ENCODE measurements at regions not wholly inside any gene's neighbourhood (a gene's known extent, or its start where the extent isn't known, plus 50 kb on each side); places are given as distances from the start of the nearest gene placed in this dataset.

DNA sequence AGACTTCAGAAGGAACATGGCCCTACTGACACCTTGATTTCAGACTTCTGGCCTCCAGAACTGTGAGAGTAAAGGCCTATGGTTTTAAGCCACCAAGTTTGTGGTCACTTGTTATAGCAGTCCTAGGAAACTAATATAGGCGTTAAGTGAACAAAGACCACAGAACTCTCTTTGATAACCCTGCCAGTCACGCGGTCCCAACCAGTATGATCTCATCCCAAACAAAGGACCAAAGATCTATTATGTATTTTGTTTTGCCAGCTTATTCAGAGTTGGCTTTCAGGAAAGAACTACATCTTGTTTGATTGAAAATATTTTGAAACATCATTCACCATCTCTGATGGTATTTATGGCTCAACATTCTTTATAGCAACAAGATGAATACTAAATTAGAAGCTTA lies 294.4 kb upstream of the SLCO3A1 start:
- DNase-seq (ENCODE audit: low read depth): no peak

DNA sequence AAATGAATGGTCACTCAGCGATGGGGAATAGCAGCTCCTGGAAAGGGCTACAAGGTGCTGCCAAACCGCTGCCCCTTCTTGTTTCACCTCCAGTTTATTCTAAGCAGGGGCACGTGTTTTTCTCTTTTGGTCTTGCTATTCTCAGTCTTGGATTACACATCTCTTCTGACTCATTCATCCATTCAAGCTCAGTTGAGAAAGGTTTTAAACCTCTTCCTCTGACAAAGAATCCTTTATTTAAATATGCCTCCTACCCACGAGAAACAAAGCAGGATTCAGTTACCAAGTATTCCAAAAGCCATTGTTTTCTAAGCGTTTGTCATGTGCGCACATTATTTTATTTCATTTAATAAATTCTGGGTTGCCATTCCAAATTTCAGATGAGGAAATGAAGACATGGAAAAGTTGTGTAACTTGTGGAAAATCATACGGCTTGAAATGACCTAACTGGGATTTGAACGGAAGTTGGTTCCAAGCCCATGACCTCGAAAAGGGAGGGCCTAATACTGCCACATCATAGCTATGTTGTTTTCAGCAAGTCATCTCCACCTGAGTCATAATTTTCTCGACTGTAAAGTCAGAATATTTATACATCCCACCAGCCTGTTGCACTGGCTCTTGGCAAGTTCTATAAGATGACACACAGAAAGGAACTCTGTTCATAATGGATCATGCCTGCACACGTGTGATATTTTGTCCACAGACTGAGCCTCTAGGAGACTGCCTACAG lies 292.0 kb upstream of the SLCO3A1 start:
- DNase-seq (ENCODE audit: low read depth): peak; percentile 55

DNA sequence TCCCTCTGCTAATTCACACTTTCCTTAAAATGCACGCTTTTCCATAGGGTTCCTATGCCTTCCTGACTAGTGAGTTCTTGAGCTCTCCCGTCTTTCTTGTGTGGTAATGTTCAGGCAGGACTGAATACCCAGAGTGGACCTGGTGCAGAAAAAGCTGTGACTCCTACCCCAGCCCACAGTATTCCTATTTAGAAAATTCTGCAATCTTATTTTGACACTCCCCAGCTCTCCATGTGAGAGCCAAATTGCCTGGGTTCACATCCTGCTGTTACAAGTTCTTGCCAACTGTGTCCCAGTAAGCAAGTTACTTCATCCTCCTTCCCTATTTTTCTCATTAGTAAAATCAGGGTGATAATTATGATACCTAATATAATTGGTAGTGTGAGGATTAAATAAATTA lies 290.8 kb upstream of the SLCO3A1 start:
- no peak for DNase-seq (ENCODE audit: low read depth)

DNA sequence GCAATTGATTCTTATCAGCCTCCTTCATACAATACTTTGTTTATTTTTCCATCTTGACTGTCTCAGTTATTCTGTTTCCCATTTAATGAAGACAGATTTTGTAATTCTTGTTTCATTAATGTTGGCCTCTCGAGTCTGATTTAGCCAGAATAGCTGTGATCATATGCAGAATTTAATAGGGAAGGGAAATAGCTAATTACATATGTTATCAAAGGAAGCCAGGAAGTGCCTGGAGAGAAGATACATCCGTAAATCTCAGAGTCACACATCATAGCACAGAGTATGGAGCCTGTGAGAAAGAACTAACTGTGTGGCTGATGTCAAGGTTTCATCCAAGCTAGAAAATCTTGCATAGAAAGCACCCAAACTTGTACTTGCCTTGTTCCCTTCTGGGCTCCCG lies 288.9 kb upstream of the SLCO3A1 start:
- no peak for DNase-seq (ENCODE audit: low read depth)

DNA sequence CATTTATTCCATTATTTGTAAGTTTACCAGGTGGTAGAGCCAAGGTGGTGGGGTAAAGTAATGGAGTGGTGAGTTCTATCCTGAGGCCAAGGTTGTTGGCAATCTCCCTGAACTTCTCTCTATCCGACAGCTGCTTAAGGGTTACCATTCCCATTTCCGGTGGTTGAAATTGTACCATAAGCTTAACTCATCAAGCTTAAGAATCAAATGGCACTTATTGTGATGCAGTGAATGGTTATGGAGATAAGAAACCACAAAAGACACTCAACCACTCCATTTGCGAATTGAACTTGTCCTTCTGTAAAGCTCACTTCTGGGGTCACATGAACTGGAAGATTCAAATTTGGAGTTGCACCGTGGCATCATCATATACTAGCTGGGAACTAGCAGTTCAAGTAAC lies 287.4 kb upstream of the SLCO3A1 start:
- no peak for DNase-seq (ENCODE audit: low read depth)

DNA sequence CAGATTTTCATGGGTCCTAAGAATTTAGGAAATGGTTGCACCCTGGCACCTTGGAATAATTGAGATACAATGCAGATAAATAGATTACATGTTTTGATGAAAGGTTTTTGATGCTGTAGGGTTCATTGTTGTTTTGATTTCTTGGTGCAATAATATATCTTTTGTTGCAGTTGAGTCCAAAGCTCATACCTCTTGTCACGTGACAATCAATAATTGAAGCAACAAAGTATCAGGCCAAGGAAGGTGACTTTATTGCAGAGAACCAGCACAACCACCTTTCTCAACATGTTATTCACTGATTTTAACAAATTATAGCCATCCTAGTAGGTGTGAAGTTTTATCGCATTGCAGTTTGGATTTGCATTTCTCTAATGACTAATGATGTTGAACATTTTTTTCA lies 285.5 kb upstream of the SLCO3A1 start:
- no peak for DNase-seq (ENCODE audit: low read depth)

DNA sequence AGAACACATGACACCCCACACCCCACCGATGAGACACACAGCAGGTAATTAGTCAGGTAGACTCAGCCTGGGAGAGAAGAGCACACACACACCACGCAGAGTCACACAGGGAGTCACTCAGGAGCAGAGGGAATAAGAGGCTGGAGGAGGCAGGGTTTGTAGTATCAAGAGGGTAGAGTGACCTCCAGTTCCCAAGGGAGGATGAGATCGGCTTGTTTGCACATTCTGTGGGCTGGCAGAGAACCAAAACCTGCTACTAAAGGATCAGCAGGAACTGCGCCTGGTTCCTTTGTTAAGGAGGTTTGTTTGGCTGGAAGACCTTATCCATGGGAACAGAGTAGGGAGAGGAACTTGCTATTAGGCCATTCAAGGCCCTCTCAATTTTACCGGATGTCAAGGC lies 281.4 kb upstream of the SLCO3A1 start:
- DNase-seq (ENCODE audit: low read depth): no peak

DNA sequence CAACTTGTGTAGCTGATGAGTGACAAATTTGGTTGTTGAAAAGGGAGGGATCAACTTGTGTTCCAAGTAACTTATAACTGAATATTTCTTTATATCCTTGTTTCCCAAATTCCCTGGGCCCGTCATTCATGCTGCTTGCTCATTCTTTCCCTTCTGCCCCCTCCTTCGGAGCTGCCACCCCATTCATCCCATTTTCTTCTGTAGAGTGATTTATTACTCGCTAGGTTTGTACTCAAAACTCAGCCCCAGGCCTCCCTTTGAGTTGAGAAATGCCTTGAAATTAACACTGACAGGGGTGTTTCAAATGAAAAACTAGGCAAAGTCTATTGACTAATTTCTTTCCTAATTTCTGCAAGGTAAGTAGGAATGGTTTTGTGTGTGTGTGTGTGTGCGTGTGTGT lies 277.4 kb upstream of the SLCO3A1 start:
- no peak for DNase-seq (ENCODE audit: low read depth)

DNA sequence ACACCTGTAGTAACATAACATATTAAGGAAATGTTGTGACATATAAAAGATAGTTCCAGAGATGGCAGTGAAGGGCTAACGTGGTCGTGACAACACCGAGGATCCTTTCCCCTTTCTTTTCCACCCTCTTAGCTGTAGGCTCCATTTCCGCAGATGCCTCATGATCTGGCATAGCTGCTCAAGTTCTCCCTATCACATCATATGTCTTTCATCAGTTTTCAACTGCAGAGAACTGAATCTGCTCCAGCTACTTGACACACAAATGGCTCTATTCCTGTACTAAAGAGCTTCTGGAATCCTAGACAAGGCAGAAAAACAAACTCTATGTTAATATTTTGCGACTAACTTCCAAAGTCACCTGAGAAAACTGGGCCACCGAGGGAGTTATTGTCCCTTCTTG lies 275.0 kb upstream of the SLCO3A1 start:
- no peak for DNase-seq (ENCODE audit: low read depth)

DNA sequence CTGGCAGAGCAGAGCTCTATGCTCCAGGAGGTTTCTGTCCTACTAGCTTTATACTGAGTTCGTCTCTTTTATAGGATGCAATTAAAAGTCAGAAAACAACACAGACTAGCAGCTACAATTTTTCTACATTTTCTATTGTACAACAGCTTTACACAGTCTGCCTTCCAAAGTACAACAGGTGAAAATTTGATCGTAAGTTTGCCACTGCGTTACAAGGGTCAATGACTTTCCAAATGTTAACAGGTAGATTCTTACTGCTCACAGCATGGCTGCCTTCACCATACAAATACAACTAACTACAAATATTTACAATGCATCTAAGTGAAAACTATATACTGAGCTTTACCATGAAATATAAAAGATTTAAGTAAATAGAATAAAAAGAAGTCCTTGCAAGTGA lies 268.6 kb upstream of the SLCO3A1 start:
- DNase-seq (ENCODE audit: low read depth): no peak

DNA sequence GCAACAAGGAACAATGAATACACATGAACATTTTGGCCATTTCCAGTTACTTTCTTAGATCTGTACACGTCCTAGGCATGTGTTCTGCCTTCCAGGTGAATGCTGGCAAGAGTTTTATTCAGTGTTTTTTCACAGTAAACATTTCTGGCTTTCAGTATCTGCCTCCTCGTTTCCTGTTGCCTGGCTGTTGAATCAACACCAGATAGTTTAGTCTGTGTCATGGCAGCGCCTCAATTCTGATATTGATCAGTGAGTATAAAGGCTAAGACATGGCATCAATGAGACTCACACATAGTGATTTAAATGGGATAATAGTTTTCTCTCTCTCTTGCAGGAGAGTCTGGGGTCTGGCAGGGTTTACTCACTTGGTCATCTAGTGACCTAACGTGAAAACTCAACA lies 266.9 kb upstream of the SLCO3A1 start:
- DNase-seq (ENCODE audit: low read depth): no peak

DNA sequence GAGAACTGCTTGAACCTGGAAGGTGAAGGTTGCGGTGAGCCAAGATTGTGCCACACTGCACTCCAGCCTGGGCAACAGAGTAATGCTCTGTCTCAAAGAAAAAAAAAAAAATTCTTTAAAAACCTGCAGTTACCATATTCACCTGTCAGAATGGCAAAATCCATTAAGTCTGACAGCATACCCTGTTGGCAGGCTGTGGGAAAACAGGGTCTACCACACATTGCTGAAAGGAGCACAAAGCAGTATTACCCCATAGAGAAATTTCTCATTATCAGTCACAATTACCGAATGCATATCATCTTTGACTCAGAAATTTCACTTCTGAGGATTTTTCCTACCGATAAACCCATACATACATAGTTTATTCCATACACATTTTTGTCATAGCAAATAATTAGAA lies 264.1 kb upstream of the SLCO3A1 start:
- DNase-seq (ENCODE audit: low read depth): no peak

DNA sequence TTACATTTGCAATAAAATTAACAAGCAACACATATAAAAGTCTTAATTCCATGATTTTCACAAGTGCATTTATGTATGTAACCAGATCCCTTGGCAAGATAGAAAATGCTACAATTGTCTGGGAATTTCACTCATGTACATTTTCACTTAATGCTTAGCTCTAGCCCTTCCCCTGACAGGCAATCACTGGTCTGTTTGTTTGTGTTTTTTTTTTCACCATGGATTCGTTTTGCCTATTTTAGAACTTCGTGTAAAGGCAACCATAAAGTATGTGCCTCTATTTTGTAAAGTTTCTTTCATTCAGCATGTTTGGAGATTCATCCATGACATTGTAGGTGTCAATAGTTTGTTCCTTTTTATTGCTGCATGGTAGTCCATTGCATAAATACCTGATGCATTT lies 260.9 kb upstream of the SLCO3A1 start:
- DNase-seq (ENCODE audit: low read depth): no peak

DNA sequence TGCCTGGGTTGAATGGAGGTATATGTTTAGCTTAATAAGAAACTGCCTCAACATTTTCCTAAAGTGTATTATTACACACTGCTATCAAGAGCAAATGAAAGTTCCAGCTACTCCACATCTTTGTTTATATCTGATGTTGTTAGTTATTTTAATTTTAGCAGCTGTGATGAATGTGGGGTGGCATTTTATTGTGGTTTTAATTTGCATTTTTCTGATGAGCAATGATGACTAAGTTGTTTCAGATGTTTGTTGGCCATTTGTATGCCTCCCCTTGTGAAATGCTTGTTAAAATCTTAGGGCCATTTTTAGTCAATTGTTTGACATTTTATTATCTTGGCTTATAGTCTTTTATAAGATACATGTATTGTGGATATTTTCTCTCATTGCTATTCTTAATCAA lies 260.4 kb upstream of the SLCO3A1 start:
- peak; percentile 19 for DNase-seq (ENCODE audit: low read depth)

DNA sequence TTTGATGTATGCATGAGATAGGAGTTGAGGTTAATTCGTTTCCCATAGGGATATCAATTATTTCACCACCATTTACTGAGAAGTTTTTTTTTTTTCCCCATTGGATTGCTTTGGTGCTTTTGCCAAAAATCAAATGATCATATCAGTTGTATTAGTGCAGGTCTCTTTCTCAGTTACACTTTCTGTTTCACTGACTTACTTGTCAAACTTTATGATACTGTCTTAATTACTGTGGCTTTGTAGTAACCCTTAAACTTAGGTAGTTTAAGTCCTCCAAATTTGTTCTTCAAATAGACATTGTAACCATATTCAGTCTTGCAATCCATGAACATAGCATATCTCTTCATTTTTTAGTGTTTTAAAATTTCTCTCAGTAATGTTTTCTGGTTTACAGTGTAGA lies 259.9 kb upstream of the SLCO3A1 start:
- no peak for DNase-seq (ENCODE audit: low read depth)

DNA sequence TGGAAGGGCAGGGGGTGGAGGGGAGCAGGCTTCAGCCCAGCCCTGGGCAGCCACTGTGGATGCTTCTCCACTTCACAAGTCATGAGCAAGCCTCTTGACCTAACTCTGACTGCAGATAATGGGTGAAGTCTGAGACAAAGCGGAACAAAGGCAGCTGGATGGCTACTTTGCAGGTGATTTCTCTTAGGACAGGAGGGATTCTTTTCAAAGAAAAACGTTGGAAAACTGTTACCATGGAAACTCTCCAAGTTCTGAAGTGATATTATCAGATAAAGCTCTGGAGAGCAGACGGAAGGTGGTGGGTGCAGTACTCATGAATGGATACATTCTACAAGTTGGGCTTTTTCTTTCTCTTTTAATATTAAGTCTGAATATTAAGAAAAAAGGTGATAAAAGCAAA lies 254.2 kb upstream of the SLCO3A1 start:
- no peak for DNase-seq (ENCODE audit: low read depth)

DNA sequence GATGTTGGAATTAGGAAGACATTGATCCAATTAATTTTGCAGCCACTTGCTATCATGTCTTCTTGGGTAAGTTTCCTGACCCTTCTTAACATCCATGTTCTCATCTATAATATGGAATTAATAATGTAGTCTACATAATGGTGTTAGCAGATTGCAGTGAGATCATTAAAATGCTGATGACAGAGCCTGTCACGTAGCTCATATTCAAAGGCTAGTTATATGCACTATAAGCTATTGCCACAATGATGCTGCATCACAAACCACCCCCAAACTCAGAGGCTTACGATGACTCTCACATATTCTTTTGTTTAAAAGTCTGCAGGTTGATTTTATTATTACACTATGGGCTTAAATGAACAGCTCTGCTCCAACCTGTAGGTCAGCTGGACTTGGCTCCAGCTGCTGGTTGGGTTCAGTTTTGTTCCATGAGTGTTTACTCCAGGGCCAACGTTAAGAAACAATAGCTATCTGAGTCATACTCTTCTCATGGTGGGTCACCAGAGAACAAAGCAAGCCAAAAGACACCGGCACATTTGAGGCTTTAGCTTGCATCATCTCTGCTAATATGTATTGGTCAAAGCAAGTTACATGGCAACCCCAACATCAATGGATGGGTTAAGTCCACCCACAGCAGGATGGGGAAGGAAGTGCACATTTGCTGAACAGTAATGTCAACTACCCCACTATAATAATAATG lies 250.0 kb upstream of the SLCO3A1 start:
- DNase-seq (ENCODE audit: low read depth): no peak

DNA sequence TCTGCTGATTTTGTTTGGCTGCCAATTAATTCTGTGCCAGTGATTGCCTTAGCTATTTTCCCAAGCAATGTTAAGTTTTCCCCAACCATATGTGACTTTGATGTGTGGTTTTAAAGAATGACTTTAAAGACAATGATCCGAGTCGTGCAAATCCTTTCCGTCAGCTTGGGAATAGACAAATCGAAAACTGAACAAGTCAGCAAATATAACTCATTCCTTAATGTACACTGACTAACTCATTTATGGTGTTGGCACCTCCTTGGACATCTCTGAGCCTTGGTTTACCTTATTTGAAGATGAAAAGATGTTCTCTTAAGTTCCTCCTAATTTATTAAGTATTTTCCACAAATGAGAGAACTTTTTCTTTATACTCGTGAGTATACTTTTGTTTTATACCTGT lies 249.4 kb upstream of the SLCO3A1 start:
- DNase-seq (ENCODE audit: low read depth): no peak

DNA sequence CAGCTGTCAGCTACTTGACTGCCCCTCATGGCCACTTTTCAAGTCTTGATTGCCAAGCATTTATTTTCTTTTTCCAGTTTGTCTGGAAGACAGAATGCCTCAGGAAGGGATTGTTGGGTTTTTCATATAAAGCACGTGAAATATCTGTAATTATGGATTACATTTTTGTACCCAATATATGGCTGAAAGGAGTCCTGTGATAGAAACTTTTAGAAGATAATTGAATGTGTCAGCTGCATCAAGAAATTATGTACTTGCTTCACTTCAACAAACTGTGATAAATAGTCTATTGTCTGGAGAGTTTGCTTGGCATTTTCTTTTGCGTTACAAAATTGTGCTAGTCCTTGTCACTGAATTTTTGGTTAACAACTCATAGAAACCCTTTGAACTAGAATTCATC lies 247.9 kb upstream of the SLCO3A1 start:
- DNase-seq (ENCODE audit: low read depth): no peak

DNA sequence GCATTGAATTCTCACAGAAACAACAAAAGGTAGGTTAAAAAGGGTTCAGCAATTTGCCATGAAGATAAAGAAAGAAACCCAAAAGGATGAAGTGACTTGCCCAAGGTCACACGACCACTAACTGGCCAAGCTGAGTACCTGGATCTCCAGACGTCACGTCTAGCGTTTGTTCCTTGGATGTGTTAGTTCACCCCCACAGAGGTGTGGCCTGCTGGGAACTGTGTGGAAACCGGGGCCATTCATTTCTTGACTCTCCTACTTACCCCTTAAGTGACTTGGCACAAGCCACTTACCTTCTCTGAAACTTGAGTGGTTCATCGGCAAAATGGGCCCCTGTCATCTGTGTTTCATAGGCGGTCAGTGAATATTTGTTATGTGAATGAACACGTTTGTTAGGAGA lies 244.3 kb upstream of the SLCO3A1 start:
- no peak for DNase-seq (ENCODE audit: low read depth)

DNA sequence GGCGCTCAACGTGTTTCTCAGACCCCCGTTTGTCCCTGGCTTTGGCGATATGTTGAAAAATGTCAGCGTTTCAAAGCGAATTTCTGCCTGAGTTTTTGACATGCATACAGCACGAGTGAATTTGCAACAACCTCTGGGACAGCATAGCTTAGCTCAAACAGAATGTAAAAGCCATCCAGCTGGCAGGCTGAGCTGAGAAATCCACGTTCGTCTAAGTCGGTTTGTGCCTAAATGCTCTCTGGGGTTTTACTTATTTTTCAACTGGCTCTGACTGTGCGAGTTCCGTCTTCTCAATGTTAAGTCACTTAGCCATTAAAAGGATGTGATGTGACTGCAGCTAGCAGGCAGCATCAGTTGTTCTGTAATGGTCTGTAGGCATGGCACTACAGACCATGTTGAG lies 243.5 kb upstream of the SLCO3A1 start:
- DNase-seq (ENCODE audit: low read depth): no peak

DNA sequence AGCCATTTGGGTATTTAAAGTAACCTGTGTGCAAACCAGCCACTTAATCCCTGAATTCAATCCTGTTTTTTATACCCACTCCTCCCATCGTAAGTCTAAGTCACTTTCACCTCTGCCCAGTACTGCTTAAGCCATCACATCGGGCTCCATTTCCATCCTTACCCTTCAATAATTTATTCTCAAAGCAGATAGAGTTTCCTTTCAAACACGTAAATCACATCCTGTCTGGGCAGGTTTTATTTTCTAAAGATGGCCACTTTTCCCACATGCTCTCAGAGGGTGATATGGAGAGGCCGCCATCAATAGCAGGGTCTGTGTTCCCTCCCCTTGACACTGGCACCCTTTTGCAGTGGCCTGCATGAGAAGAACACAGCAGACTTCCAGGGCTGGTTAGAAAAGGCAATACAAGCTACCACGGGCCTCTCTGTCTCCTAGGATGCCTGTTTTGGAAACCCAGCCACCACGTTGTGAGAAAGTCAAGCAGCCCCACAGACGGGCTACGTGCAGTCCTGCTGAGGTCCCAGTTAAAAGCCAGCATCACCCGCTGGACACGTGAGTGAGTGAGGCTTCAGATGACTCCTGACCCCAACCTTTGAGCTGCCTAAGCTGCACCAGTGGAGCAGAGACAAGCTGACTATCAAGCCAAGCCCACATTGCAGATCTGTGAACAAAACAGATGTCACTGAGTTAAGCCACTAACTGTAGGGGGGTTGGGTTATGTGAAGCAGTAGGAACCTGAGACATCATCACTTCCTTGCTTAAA lies 241.8 kb upstream of the SLCO3A1 start:
- DNase-seq (ENCODE audit: low read depth): no peak

DNA sequence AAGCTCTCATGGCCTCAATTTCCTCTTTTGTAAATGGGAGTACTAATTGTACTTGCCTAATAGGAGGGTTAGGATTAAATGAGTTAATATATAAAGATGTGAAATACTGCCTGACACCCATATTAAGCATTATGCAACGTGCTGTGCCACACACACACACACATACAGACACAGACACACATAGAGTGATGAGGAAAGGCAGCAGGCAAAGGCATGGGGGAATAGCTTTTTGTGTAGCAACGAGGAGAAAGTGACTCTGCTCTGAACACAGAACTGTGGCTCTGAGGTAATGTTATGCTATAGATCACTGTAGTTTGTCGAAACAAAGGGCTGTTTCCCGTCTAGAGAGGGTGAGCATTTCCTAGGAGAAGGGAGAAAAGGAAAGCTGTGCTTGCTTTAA lies 233.3 kb upstream of the SLCO3A1 start:
- no peak for DNase-seq (ENCODE audit: low read depth)

Measured in GM04503 (cell line).